ENCODE measurements at regions not wholly inside any gene's neighbourhood (a gene's known extent, or its start where the extent isn't known, plus 50 kb on each side); places are given as distances from the start of the nearest gene placed in this dataset.
"Not testable (repeated sequence)": the region's sequence is repeated elsewhere in the genome, so short reads cannot be mapped to it uniquely, and the experiment has no call there.

DNA sequence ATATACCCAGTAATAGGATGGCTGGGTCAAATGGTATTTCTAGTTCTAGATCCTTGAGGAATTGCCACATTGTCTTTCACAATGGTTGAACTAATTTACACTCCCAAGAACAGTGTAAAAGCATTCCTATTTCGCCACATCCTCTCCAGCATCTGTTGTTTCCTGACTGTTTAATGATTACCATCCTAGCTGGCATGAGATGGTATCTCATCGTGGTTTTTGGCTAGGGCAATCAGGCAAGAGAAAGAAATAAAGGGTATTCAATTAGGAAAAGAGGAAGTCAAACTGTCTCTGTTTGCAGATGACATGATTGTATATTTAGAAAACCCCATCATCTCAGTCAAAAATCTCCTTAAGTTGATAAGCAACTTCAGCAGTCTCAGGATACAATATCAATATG is 364.5 kb upstream of the DPYD start:
- TF ChIP-seq, protein P1, sequence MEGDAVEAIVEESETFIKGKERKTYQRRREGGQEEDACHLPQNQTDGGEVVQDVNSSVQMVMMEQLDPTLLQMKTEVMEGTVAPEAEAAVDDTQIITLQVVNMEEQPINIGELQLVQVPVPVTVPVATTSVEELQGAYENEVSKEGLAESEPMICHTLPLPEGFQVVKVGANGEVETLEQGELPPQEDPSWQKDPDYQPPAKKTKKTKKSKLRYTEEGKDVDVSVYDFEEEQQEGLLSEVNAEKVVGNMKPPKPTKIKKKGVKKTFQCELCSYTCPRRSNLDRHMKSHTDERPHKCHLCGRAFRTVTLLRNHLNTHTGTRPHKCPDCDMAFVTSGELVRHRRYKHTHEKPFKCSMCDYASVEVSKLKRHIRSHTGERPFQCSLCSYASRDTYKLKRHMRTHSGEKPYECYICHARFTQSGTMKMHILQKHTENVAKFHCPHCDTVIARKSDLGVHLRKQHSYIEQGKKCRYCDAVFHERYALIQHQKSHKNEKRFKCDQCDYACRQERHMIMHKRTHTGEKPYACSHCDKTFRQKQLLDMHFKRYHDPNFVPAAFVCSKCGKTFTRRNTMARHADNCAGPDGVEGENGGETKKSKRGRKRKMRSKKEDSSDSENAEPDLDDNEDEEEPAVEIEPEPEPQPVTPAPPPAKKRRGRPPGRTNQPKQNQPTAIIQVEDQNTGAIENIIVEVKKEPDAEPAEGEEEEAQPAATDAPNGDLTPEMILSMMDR (IDR thresholded peaks at IDR 0.05; ENCODE audit: low read depth, low read length, poor library complexity, severe bottlenecking) = not testable (repeated sequence)
- TF ChIP-seq EZH2phosphoT487 (IDR thresholded peaks at IDR 0.05; ENCODE audit: borderline replicate concordance, low read length) = not testable (repeated sequence)

Measured in DOHH2 (cell line).